GM13976 (cell line): ENCODE measurements at regions not wholly inside any gene's neighbourhood (a gene's known extent, or its start where the extent isn't known, plus 50 kb on each side); places are given as distances from the start of the nearest gene placed in this dataset.

Experiments
- DNase-seq: peaks from one replicate; pipeline ENCODE4 v3.0.0; 2012; ENCODE audit warnings: low spot score
- in situ Hi-C: fragments of 300-500 bp; cut with MboI; formaldehyde crosslinking; loops from one replicate; pipeline ENCODE4 v1.12.0; 2022; ENCODE audit warnings: low sequenced_read_pairs, mixed read lengths, inconsistent platforms; ENCODE audit not compliant: unreplicated experiment
- TF ChIP-seq, protein P1 (sequence below): IDR thresholded peaks from 2 replicates; pipeline ENCODE4 v1.5.1; 2012; ENCODE audit warnings: borderline replicate concordance, mild to moderate bottlenecking; ENCODE audit not compliant: insufficient read depth; ENCODE audit errors: extremely low read depth, missing control alignments, control extremely low read depth

DNA sequence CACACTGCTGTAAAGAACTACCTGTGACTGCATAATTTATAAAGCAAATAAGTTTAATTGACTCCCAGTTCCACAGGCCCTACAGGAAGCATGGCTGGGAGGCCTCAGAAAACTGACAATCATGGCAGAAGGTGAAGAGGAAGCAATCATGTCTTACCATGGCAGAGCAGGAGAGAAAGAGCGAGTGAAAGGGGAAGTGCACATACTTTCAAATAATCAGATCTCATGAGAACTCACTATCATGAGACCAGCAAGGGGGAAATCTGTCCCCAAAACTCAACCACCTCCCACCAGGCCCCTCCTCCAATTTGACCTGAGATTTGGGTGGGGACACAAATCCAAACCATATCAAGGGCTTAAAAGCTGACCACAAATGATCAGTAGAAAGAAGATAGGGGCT, 493.2 kb downstream of the PTPRC start:
- in situ Hi-C loops, result no loop called here
- TF ChIP-seq, protein P1, sequence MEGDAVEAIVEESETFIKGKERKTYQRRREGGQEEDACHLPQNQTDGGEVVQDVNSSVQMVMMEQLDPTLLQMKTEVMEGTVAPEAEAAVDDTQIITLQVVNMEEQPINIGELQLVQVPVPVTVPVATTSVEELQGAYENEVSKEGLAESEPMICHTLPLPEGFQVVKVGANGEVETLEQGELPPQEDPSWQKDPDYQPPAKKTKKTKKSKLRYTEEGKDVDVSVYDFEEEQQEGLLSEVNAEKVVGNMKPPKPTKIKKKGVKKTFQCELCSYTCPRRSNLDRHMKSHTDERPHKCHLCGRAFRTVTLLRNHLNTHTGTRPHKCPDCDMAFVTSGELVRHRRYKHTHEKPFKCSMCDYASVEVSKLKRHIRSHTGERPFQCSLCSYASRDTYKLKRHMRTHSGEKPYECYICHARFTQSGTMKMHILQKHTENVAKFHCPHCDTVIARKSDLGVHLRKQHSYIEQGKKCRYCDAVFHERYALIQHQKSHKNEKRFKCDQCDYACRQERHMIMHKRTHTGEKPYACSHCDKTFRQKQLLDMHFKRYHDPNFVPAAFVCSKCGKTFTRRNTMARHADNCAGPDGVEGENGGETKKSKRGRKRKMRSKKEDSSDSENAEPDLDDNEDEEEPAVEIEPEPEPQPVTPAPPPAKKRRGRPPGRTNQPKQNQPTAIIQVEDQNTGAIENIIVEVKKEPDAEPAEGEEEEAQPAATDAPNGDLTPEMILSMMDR, result no peak
- DNase-seq, result no peak

DNA sequence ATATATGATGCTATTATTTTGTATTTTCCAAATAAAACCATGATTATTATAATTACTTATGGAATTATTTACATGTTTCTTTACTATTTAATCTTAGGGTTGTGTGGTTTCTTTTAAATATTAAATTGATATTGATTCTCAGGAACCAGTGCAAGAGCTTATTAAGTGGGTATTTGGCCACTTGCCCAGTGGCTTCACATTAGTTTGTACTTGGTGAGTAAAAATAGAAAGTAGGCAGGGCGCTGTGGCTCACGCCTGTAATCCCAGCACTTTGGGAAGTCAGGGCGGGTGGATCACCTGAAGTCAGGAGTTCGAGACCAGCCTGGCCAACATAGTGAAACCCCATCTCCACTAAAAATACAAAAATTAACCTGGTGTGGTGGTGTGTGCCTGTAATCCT, 497.1 kb downstream of the PTPRC start:
- DNase-seq, result no peak
- TF ChIP-seq, protein P1, result no peak

DNA sequence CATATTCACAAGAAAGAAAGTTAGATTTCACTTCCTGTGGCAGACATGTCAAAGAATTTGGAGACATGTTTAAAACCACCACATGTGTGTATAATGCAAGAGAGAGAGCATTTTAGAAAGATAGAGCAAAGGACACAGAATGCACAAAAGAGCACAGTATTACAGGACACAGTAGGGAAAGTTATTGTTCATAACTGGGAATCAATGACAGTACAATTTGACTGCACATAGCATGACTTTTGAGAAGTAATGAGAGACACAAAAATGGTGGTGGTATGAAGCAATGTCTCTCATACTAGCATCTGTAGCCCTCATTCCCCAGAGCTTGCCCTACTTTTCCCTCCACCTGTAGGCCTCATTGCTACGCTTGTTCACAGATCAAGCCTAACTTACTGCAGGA, 499.2 kb downstream of the PTPRC start:
- TF ChIP-seq, protein P1, result no peak
- in situ Hi-C loops, result no loop called here
- no peak for DNase-seq

More for the DNA sequence above, 497.1 kb downstream of the PTPRC start:
- in situ Hi-C loops, result no loop called here

DNA sequence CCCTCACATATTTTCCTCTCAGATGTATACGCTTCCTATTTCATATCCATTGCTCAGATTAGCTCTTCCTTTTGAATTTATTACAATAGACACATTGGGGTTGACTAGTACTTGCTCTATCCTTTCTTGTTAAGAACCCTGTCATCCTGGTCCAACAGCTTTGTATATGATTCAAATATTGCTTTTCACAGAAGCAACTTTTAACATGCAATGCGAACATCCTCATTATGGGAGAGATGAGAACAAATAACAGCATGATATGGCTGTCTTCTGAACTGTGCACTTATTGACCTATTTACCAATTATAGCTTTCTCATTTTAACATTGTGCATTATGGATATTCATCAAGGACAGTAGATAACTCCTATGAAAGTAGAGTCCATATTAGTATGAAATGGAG, 510.8 kb downstream of the PTPRC start:
- in situ Hi-C loops, result no loop called here
- DNase-seq, result no peak

DNA sequence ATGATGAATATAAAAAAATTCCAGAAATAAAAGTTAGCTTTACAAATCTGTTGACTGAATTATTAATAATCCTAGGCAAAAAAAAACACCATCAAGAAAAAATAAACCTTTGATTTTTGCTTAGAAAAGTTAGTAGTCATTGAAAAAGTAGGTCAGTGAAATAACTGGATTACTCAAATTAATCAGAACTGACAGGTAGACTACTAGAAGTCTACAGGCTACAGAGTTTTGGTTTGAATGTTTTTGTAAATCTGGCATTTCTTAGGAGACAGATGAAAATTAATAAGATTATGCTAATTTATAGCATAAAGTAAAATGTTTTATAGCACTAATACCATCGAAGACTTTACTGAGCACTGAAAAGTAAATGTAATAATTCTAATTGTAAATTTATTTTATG, 511.9 kb downstream of the PTPRC start:
- TF ChIP-seq, protein P1, result no peak
- no peak for DNase-seq
- in situ Hi-C loops, result no loop called here

More for the DNA sequence above, 510.8 kb downstream of the PTPRC start:
- TF ChIP-seq, protein P1, result no peak

DNA sequence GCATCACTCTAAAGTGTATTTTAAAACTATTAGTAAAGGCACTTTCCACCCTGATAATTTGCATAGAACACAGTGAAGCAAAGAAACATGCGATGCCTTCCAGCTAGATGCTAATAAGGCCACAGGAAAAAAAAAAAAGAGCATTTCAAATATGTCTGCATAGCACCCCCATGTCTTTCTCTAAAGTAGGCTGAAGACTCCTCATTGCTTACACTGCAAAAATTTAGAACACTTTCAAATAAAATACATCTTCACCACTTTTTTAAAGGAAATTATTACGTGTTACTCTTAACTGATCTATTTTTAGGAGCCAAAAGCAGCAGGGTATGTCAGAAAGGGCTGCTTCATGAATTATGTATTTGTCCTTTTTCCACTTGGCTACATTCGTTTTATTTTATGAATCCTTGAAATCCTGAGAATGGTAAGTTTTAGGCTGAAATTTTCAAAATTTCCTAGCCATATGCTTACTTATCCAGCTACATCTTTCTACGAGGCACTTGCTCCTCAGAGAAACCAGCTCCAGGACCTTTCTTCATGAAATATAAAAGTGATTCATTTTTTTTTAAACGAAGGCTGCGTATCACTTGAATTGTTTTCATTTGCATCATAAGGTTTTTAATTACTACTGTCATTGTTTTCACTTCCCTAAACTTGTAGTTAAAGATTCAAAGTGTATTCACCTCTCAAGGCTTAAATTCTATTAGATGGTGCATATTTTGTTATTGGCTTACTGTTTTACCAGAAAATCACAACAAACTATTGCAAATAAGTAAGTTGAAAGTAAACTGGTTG, 513.0 kb downstream of the PTPRC start:
- in situ Hi-C loops, result no loop called here
- TF ChIP-seq, protein P1, result no peak
- no peak for DNase-seq
